ENCODE measurements at regions not wholly inside any gene's neighbourhood (a gene's known extent, or its start where the extent isn't known, plus 50 kb on each side); places are given as distances from the start of the nearest gene placed in this dataset.

- TF ChIP-seq CTCF (IDR thresholded peaks at IDR 0.05) (no peak), POLR2A (IDR thresholded peaks at IDR 0.05) (no peak)
Observed at GRCh38 chr2:134183679-134184078, 70.2 kb upstream of the MGAT5 start.
